H1 (cell line): ENCODE measurements at regions not wholly inside any gene's neighbourhood (a gene's known extent, or its start where the extent isn't known, plus 50 kb on each side); places are given as distances from the start of the nearest gene placed in this dataset.

Source experiments
- EP300 ChIP-seq, 2 experiments: IDR thresholded peaks; 1 replicate in 1 of 2; 2 replicates in 1 of 2; pipeline ENCODE4 v1.6.1; 2011 to 2012; ENCODE audit warnings: low read depth in 2 of 2, low read length in 2 of 2, mild to moderate bottlenecking in 2 of 2, borderline replicate concordance in 1 of 2, inconsistent platforms in 1 of 2, moderate library complexity in 1 of 2
- EZH2 ChIP-seq: fragments of 200-600 bp; sonication (generic); IDR thresholded peaks from 2 replicates; pipeline ENCODE4 v1.7.1; 2012; ENCODE audit warnings: low read depth, mild to moderate bottlenecking, moderate library complexity, low read length, inconsistent platforms; ENCODE audit not compliant: severe bottlenecking
- JUN ChIP-seq: IDR thresholded peaks from 2 replicates; pipeline ENCODE4 v1.6.1; 2011; ENCODE audit warnings: low read depth, mild to moderate bottlenecking, improper control_type of control experiment, low read length
- YY1 ChIP-seq: IDR thresholded peaks from 2 replicates; pipeline ENCODE4 v1.6.1; 2011; ENCODE audit warnings: low read depth, mild to moderate bottlenecking, low read length

DNA sequence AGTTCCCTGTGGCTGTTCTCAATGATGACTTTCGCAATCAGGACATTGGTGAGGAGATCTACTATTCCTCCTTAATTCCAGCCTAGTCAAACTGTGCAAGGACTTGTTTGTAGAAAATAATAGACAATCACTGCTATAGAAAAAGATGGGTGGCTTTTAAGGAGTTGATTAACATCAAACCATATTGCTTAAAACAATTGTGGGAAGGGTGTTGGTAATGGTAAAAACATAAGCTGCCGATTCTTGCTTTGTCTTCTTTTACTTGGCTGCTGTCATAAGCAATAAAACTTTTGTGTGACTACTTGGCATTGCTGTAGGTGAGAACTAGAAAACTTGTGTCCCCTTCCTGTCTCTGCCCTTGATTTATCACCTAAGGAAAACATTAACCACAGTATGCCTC, 561.2 kb upstream of the SEMA6A start:
- TF ChIP-seq YY1 (no peak), JUN (no peak), EP300 (IDR thresholded peaks at IDR 0.05; ENCODE audit: borderline replicate concordance in 1 of 2, low read depth in 2 of 2, low read length in 2 of 2) (no peak), EZH2 (no peak)
